GM19468 (cell line): ENCODE measurements at regions not wholly inside any gene's neighbourhood (a gene's known extent, or its start where the extent isn't known, plus 50 kb on each side); places are given as distances from the start of the nearest gene placed in this dataset.
"Not testable (repeated sequence)": the region's sequence is repeated elsewhere in the genome, so short reads cannot be mapped to it uniquely, and the experiment has no call there.

Source experiments
- ATAC-seq: cut with Tn5 transposase; IDR thresholded peaks from one replicate; pipeline ENCODE4 v1.9.1; 2021; ENCODE audit warnings: mild to moderate bottlenecking, moderate library complexity, moderate number of reproducible peaks; ENCODE audit not compliant: unreplicated experiment; ENCODE audit errors: extremely low read depth

- no peak for ATAC-seq
Observed at GRCh38 chr15:96959501-96959900, 629.0 kb downstream of the NR2F2 start.

DNA sequence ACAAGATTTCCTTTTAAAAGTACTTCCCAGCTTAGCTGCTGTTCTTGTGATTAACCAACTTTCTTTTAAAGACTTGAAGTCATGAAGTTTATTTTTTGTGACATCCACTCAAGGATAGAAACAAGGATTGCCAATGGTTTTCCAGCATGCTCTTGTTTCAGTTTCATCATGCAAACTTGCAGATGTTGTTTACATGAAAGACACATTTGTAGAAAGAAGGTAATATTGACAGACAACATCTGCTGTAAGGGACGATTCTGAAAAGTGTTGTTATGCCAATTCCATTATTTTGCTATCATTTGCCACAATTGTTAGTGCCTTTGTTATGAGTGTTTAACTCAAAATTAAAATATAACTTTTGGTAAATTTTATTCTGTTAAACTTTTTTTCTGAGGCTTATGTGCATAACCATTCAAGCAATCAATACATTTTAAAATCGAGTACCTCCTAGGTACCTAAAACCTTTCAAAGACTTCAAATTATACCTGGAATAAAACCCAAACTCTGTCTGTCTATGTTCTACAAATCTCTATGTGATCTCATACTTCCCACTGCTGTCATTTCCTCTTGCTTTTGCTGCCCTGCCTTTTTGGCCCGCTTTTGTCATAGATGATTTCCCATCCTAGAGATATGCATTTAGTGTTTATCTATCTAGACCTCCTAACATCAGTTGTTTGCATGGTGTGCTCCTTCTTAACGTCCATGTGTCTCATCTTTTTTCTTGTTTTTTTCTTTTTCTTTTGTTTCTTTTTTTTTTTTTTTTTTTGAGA, 630.4 kb downstream of the NR2F2 start:
- no peak for ATAC-seq

DNA sequence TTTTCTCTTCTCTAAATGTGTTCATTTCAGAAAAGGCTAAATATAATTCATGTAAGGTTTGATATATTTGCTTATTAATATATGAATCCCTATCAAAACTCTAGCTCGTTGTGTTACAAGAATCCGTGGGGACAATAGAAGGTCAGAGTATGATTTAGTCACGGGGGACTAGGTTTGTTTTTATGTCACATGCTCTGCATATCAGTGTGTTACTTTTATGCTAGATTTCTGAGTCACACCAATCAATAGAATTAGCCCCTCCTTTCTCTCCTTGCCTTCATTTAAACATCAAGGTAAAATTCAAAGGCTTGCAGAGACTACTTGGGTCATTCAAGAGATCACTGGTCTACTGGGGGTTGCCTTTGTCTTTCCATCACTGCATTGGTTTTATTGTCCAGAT, 636.1 kb downstream of the NR2F2 start:
- no peak for ATAC-seq

- no peak for ATAC-seq
Observed at GRCh38 chr15:96969732-96970710, 639.5 kb downstream of the NR2F2 start.

GRCh38 chr15:96972201-96972600, 641.7 kb downstream of the NR2F2 start:
- ATAC-seq: no peak

GRCh38 chr15:96974761-96975160, 644.3 kb downstream of the NR2F2 start:
- ATAC-seq: no peak

DNA sequence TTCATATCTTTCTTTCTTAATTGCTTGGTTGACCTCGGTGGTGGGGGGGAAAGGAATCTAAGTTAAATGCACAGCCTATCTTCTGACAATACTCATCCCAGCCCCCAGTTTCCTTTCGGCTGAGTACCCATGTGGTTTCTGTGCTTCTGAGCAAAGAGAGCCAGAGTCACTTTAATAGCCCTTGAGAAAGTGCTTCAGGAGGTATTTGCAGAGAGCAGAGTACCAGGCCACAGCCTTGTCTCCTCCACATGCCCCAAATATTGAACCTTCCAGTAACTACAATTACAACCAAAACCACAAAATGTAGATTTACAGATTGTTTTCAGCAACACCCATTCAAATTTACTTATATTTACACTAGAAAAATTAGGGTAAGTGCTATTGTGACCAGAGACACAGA, 647.4 kb downstream of the NR2F2 start:
- ATAC-seq: no peak

- ATAC-seq: no peak
Observed at GRCh38 chr15:96978937-96979473, 648.5 kb downstream of the NR2F2 start.

GRCh38 chr15:96984121-96984671, 653.7 kb downstream of the NR2F2 start:
- ATAC-seq: not testable (repeated sequence)

GRCh38 chr15:96992817-96993216, 662.3 kb downstream of the NR2F2 start:
- ATAC-seq: no peak

GRCh38 chr15:96997538-96997937, 667.0 kb downstream of the NR2F2 start:
- ATAC-seq: no peak

DNA sequence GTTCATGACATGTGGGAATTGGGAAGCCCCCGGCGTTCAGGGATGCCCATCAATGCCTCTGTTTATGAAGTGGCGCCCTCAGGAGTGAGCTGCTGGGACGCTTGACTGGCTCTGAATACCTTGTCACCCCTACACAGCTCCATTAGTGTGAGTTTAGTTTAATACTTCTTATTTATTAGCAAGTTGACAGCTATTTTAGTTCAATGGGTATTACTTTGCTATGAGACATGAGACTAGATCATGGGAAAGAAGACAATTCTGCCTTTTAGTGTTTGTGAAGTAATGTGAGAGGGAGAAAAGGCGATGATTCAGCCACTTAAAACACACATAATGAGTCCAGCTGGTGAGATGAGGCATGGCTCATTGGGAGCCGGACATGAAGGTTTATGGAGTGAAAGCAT, 678.5 kb downstream of the NR2F2 start:
- no peak for ATAC-seq

- ATAC-seq: no peak
Observed at GRCh38 chr15:97012986-97013385, 682.5 kb downstream of the NR2F2 start.

GRCh38 chr15:97013491-97013890, 683.0 kb downstream of the NR2F2 start:
- no peak for ATAC-seq

GRCh38 chr15:97014001-97014400, 683.5 kb downstream of the NR2F2 start:
- ATAC-seq: no peak

GRCh38 chr15:97023488-97023844, 693.0 kb downstream of the NR2F2 start:
- ATAC-seq: no peak

DNA sequence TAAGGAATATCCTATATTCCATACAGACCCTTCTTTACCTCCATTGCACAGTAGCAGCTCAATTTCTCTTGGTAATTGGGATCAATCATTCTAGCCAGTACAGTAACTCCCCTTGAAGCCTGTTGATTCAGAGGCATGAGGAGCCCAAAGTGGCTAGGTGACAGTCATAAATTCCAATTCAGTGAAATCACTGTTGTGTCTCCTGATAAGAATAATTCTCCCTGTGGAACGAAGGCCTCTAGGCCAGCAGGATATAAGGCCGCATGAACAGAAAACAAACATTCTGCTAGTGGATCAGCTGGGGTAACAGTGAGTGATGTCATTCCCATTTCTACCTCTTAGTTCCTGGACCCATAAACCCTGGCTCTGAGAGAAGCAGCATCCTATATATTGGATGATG, 696.3 kb downstream of the NR2F2 start:
- ATAC-seq: no peak

GRCh38 chr15:97027772-97028171, 697.3 kb downstream of the NR2F2 start:
- ATAC-seq: no peak

GRCh38 chr15:97030251-97030650, 699.8 kb downstream of the NR2F2 start:
- ATAC-seq: no peak

DNA sequence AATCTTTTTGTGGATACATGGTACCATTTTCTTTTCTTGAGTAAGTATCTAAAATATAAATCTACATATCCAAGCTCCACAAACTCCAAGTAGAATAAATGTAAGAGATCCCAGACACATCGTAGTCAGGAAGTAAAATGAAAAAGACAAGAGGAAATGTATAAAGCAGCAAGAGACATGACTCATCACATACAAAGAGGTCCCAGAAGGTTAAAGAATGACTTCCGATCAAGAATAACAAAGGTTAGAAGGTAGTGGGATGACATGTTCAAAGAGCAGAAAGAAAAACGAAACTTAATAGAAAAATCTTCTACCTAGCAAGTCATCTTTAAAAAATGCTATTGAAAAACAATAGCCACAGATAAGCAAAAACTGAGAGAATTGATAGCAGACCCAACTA, 705.8 kb downstream of the NR2F2 start:
- no peak for ATAC-seq

DNA sequence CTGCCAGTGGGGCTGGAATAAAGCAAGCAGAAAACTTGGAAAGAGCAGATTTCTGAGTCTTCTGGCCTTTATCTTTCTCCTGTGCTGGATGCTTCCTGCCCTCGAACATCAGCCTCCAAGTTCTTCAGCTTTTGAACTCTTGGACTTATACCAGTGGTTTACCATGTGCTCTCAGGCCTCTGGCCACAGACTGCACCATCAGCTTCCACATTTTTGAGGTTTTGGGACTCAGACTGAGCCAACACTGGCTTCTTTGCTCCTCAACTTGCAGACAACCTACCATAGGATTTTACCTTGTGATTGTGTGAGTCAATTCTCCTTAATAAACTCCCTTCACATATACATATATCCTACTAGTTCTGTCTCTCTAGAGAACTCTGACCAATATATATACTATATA, 706.6 kb downstream of the NR2F2 start:
- ATAC-seq: no peak
